ENCODE measurements at regions not wholly inside any gene's neighbourhood (a gene's known extent, or its start where the extent isn't known, plus 50 kb on each side); places are given as distances from the start of the nearest gene placed in this dataset.

DNA sequence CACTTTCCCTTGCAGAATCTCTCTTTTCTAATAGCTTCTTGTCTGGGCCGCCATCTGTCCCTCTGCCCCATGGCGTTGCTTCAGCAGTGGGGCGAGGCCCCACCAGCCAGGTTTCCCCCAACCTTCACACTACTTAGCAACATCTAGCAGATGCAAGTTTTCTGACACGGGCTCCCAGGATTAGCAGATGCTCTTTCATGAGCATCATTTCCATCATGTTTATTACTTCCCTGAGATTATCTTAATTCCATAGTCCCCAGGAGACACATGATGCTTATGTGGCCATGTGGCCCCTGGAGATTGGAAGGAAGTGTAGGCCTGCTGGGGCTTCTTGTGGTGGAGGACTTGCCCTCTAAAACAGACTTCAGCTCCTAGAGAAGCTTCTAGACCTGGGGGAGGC lies 102.0 kb upstream of the MYL2 start:
- no peak for DNase-seq (ENCODE audit: low read depth, low spot score)

DNA sequence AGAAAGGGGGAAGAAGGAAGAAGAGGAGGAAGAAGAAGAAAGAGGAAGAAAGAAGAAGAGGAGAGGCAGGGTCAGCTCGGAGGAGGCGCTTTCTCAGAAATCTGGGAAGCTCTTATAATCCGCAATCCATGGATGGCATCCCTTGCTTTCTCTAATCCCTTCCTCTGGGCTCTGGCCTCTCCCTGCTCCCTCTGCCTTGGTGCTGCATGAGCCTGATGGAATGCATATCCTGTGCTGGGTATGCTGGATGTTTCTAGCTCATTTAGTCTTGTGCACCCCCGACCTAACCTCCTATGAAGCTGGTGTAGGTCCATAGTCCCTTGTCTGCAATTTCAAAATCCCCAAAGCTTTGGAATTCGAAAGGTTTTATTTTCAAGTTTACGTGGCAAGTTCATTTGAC lies 94.2 kb upstream of the MYL2 start:
- DNase-seq (ENCODE audit: low read depth, low spot score) = no peak

DNA sequence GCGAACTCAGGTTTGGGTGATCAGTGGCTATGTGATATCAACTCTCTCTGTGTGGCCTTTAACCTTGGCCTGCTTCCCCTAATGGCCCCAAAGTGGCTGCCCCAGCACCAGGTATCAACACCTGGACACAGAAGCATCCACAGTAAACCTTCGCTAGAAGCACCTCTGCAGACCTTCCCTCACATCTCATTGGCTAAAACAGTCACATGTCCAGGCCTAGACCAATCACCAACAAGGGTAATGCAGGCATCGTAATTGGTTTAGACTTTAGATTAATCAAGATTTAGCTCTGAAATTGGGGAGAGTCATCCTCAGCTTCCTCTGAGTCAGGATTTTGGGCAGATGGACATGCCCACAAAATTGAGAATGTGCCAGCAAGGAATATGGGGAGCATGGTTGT lies 92.5 kb upstream of the MYL2 start:
- no peak for DNase-seq (ENCODE audit: low read depth, low spot score)

DNA sequence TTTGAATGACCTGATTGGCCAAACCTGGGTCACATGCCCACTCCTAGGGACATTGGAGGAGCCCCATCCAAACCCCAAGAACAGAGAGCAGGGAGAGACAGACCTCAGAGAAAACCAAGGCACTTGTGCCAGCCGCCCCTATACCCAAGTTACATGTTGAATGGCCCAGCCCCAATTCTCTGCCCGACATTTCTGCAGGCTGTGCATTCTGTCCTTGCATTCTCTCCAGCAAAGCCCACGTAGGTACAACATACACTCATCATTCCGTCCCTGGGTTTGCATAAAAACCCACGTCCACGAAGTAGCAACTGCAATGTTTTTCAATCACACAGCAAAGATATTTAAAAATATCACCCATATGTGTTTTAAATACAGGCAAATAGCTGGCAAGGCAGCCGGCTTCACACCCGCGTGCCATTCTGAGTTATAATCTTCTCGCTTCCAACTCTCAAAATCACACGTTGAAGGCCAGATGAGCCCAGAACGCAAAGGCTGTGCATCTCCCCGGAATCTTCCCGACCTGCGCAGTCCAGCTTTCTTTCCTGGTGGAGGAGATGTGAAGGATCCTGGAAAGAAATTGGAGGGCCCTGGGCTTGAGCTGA lies 91.7 kb upstream of the MYL2 start:
- no peak for DNase-seq (ENCODE audit: low read depth, low spot score)

DNA sequence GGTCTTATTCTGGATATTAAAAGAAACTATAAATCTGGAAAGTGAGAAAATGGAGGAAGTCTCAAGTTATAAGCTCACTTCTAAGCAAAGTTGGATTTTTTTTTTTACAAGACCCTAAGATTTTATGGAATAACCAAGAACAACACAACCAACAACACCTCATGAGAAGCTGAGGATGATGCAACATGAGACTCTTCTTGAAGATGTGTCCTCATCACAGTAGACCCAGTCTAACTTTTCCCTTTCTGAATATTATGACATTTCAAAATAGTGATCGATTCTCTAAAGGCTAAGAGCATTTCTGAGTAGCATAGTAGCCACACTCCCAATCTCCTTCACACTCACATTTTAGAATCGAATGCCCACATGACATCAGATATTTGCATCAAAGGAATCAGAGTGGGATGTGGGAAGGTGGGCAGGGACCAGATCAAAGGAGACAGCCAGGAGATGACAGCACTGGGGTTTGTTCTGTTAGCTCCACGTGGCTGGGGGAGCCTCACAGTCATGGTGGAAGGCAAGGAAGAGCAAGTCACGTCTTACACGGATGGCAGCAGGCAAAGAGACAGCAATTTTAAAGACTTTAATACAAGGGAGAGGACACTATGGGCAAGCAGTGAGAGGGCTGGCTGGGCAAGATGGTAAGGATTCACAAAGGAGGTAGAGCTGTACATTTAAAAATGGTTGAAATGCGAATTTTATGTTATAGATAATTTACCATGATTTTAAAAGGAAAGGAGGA lies 90.7 kb upstream of the MYL2 start:
- DNase-seq (ENCODE audit: low read depth, low spot score) = no peak

DNA sequence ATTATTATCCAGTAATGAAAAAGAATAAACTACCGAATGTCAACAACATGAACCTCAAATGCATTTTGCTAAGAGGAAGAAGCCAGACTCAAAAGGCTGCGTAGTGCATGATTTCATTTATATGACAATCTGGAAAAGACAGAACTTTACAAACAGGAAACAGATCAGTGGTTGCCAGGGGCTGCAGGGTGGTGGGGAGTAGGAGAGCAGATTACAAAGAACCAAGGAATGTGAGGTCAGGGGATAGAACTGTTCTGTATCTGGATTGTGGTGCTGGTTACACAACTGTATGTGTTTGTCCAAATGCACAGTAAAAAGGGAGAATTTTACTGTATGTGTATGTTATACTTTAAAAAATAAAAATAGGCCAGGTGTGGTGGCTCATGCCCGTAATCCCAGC lies 89.7 kb upstream of the MYL2 start:
- no peak for DNase-seq (ENCODE audit: low read depth, low spot score)

DNA sequence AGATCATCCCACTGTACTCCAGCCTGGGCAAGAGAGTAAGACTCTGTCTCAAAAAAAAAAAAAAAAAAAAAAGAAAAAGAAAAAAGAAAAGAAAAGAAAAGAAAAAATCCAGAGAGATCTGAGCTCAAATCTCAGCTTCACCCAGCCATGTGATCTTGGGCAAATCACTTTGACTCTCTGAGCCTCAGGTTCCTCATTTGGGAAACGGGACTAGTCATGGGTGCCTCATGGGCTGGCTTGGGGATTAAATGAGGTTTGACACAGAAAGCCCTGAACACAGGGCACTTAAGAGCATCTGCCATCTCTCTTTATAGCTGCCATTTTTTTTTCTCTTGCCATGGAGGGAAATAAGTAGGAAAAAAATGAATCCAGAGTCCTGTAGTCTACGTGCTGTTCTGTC lies 86.2 kb upstream of the MYL2 start:
- no peak for DNase-seq (ENCODE audit: low read depth, low spot score)

DNA sequence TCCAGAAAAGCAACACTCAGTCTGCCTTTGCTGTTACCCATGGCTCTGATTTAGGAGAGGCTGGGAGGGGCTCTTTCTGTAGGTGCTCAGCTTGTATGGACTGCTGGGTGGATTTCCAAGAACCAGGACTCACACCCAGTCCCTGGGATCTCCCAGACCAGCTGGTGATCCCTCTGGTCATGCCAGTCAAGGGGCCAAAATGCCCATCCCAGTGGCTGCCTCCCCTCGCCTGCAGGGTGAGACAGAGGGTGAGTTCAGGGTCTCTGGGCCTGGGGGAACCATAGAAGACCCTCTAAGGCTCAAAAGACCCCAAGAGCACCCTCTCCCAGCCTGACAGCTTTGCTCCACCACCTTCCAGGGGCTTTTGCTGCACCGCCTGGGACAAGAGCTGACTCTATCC lies 78.6 kb upstream of the MYL2 start:
- no peak for DNase-seq (ENCODE audit: low read depth, low spot score)

DNA sequence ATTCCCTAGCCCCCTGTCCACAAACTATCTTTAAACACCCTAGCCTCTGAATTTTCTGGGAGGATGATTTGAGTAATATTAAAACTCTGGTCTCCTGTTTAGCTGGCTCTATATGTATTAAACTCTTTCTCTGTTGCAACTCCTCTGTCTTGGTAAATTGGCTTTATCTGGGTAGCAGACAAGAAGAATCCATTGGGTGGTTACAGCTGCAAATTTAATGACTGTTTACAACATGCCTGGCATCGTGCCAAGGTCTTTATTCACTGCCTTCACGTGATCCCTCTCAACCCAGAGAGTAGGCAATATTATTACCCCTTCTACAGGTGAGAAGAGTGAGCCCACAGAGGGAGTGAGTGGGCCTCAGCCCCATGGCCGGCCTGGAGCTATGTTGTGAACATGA lies 77.8 kb upstream of the MYL2 start:
- no peak for DNase-seq (ENCODE audit: low read depth, low spot score)

DNA sequence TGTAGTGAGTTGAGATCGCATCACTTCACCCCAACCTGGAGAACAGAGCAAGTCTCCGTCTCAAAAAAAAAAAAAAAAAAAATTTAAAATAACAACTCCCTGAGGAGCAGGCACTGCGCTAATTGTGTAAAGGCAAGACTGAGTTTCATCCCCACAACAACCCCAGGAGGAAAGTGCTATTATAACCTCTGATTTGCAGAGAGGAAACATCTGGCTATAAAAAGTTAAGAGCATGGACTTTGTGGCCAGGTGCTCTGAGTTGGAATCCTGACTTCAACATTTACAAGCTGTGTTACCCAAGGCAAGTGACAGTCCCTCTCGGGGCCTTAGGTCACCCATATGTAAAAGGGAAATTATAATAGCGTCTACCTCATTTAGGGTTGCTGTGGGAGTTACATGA lies 76.0 kb upstream of the MYL2 start:
- no peak for DNase-seq (ENCODE audit: low read depth, low spot score)

DNA sequence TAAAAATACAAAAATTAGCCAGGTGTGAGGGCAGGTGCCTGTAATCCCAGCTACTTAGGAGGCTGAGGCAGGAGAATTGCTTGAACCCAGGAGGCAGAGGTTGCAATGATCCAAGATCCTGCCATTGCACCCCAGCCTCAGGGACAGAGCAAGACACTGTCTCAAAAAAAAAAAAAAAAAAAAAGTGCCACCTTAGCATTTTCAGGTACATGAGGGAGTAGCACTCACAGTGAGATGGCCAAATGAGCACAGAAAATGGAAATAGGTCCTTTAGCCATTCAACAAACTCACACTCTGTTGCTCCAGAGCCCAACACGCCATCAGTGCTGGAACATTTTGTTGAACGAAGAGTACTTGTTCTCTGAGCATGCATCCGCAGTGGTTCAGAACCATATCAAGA lies 75.2 kb upstream of the MYL2 start:
- DNase-seq (ENCODE audit: low read depth, low spot score) = no peak

DNA sequence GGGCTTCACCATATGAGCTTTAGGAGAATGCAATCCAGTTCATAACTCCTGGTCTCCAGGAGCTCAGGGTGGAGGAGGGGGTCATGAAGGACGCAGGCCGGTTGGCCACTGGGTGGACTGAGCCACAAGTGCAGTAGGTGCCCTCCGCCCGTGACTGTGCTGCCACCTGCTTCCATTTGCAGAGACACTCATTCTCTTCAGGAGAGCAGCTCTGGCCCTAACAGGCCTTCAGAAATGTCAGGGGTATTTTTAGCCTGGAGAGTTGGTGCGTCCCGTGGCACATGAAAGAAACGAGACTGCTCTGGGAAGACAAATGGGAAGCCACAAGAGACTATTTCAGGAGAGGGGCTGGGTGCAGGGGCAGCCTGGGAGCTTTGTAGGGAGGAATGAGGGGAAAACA lies 74.6 kb upstream of the MYL2 start:
- no peak for DNase-seq (ENCODE audit: low read depth, low spot score)

DNA sequence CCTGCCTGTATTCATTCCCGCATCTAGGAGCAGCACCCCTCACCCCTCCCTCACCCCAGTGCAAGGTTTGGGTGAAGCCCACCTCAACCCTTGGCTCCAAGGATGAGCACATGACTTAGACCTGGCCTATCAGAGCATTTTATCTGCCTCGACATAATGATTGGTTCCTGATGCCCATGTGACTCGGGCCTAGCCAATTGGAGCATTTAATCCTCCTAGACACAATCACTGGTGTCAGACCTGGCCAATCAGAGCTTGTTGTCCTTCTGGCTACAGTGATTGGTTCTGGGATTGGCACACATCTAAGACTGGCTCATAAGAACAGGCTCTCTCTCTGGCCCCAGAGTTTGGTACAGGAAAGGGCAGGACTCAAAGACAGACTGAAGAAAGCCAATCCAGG lies 73.1 kb upstream of the MYL2 start:
- no peak for DNase-seq (ENCODE audit: low read depth, low spot score)

DNA sequence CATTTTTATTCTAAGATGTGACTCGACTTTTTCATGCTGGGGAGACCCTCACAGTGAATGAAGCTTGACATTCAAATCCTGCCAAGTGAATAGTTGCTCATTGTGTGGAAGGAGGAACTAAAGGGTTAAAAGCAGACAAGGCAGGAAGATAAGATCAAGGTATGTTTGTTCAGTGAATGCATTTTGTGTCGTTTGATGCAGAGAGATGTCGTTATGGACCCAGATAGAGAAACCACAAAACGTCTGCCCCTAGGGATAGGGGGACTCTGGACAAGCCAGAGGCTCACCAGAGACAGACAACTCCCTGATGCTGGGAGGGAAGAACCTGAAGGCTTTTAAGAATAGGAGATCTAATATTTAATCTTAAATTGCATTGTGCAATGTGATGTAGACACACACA lies 72.5 kb upstream of the MYL2 start:
- no peak for DNase-seq (ENCODE audit: low read depth, low spot score)

DNA sequence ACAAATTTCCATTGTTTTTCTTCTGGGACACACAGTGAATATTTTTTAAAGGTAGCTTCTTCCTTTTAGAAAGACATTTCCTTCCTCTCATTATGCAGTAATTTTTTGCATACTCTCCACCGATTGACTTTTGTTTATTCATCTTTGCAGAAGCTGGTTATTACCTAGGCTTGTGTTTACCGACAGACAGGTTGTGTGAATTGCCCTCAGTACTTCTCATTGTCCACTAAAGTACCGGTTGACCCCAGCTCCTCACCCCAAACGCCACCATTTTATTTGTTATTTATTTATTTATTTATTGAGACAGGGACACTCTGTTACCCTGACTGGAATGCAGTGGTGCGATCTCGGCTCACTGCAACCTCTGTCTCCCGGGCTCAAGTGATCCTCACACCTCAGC lies 63.4 kb upstream of the MYL2 start:
- DNase-seq (ENCODE audit: low read depth, low spot score) = no peak

DNA sequence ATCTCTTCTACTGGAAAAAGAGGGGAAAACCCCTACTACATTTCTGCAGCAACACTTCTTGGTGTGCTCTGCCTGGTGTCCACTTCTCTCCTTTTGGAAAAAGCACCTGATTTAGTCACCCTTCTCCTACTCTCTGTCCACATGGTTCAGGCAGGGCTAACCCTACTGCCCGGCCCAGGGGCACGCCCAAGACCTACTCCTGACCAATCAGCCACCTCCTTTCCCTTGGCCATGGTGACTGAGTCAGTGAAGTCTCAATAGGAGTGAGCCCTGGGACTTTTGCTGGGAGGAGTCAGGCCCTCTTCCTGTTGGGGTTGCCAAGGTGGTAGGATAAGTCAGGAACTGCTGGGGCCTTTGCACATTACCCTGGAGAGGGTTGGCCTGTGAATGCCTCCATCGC lies 52.5 kb upstream of the MYL2 start:
- DNase-seq (ENCODE audit: low read depth, low spot score) = no peak

DNA sequence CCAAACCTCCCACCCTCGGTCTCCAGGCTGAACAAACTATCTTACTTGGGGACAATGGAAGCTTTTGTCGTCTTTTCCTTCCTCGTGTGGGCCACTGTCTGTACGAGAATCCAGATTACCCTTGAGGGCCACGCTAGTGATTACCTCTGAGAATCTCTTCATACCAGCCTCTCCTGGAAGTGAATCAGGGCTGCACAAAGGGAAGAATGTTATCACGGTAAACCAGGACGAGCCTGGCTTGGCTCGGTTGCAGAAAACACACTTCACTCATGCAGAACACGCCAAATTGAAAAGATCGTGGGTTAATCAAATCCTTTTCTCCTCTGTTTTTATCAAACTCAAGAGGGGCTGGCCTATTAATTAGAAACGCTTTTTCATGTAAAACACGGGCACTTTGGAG lies 51.6 kb upstream of the MYL2 start:
- DNase-seq (ENCODE audit: low read depth, low spot score) = no peak

DNA sequence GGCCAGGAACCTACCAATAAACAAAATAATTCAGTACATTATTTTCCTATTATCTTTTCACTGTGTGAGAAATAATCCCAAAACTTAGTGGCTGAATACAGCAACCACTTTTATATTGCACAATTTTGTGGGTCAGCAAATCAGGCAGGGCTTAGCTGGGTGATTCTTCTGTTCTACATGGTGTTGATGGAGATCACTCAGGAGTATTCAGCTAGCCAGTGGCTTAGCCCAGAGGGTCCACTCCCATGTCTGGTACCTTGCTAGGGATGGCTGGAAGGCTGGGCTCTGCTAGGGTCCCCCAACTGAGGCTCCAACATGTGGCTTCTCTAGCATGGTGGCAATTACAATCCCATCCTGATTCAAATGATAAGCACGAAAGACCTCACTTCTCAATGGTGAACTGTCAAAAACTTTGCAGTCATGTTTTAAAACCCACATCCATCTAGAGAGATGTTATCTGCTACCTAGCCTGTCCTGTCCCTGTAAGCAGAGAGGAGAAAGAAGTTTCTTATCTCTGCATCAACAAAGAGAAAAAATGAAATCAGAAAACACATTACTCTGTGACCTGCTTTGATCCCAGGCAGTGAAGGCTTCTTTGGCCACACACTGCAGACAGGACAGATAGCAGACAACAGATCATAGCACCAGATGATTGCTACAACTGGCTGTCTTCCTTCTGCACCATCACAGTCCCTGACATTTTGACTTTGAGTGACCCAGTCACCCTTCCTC lies 51.0 kb upstream of the MYL2 start:
- DNase-seq (ENCODE audit: low read depth, low spot score) = no peak
